Left lung (tissue), 4 donors: ENCODE measurements at regions not wholly inside any gene's neighbourhood (a gene's known extent, or its start where the extent isn't known, plus 50 kb on each side); places are given as distances from the start of the nearest gene placed in this dataset.

Experiments used
- ATAC-seq: fragments of 200-7000 bp; cut with Tn5 transposase; one replicate; pipeline ENCODE4 v1.9.1; 2020; ENCODE audit warnings: moderate library complexity
- DNase-seq, 4 donors: peaks; one replicate each; pipeline ENCODE4 v3.0.0-alpha.2; 2013 to 2020
- H3K27ac ChIP-seq, 2 donors: fragments of 200-600 bp; sonication (generic) in 1 of 2; one replicate each; pipeline versions ENCODE4 v1.5.0 to v1.8.0; 2020 to 2021
- H3K27me3 ChIP-seq, 2 donors: fragments of 200-600 bp; sonication (generic) in 1 of 2; one replicate each; pipeline versions ENCODE4 v1.5.0 to v1.8.0; 2020 to 2021
- H3K36me3 ChIP-seq, 2 donors: fragments of 200-600 bp; sonication (generic) in 1 of 2; one replicate each; pipeline versions ENCODE4 v1.5.0 to v1.8.0; 2020 to 2021
- H3K4me1 ChIP-seq, 2 donors: fragments of 200-600 bp; one replicate each; pipeline ENCODE4 v1.8.0; 2021
- H3K4me3 ChIP-seq, 2 donors: fragments of 200-600 bp; sonication (generic) in 1 of 2; one replicate each; pipeline versions ENCODE4 v1.5.0 to v1.8.0; 2020 to 2021; ENCODE audit warnings: mild to moderate bottlenecking in 1 of 2
- H3K9me3 ChIP-seq, 2 donors: fragments of 200-600 bp; sonication (generic) in 1 of 2; one replicate each; pipeline versions ENCODE4 v1.5.0 to v1.8.0; 2020 to 2021
- CTCF ChIP-seq, 2 donors: fragments of 200-600 bp; sonication (generic) in 1 of 2; IDR thresholded peaks; one replicate each; pipeline versions ENCODE4 v1.5.0 to v1.8.0; 2021; ENCODE audit warnings: antibody characterized with exemption in 2 of 2
- intact Hi-C, 2 donors: fragments of 100-400 bp; cut with DNase I; formaldehyde crosslinking; loops; one replicate each; pipeline versions ENCODE4 v1.11.2 to v1.14.2; 2022
- donor health status: DM: no; HTN: yes; CAD: no.
- donor health status: DM: no; HTN: no; CAD: no.

DNA sequence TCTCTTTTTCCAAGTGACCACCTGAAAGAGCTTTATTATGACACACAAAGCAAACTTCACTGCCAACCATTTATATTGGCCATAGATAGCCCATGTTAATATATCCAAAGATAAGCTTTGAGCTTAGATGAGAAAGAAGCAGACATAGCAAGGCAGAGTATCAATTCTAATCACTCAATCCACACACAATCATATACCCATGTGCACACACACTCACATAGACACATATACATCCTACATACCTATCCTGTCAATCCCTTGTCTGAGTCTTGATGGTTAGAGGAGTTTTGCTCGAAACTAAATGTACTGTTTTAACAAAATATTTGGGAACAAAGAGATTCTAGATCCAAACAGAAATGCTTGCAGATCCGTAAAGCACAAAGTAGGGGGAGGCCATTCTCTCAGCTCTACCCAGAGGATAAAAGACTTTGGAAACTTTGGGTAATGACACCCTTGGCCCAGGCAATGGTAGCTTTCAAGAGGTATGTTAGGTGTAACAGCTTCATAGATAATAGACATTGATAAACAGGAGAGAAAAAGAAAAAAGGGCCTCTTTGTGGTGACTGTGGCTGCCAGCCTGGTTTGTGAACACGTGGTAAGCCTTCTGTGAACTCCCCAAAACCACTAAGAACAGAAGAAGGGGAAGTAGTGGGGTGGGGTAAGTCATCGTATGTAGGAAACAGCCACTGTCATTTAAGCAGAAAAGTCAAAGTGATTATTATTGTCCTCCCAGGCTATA is 121.6 kb downstream of the TLR4 start:
- ATAC-seq: peak; percentile 76
- no peak for TF ChIP-seq CTCF (IDR thresholded peaks at IDR 0.05)
- Histone ChIP-seq H3K27ac (no peak overlapping the region), H3K4me3 (no peak overlapping the region), H3K4me1 (peaks cover 0 to 9% of the 10 kb centered on the region in 2 donors), H3K9me3 (no peaks in the 10 kb centered on the region), H3K36me3 (no peaks in the 10 kb centered on the region), H3K27me3 (no peaks in the 10 kb centered on the region)
- DNase-seq: peak in 2 of 4 donors; percentile 1 to 36
- intact Hi-C loops: no loop called here

GRCh38 chr9:117826837-117827236 is 122.6 kb downstream of the TLR4 start:
- H3K36me3 ChIP-seq: no peaks in the 10 kb centered on the region
- H3K9me3 ChIP-seq: no peaks in the 10 kb centered on the region
- no peak overlapping the region for H3K4me3 ChIP-seq
- no peak overlapping the region for H3K27ac ChIP-seq
- peaks cover 0 to 9% of the 10 kb centered on the region in 2 donors for H3K4me1 ChIP-seq
- no peaks in the 10 kb centered on the region for H3K27me3 ChIP-seq
- intact Hi-C loops: no loop called here
- TF ChIP-seq CTCF (IDR thresholded peaks at IDR 0.05): no peak
- ATAC-seq (peak; percentile 21), DNase-seq (no peak)

DNA sequence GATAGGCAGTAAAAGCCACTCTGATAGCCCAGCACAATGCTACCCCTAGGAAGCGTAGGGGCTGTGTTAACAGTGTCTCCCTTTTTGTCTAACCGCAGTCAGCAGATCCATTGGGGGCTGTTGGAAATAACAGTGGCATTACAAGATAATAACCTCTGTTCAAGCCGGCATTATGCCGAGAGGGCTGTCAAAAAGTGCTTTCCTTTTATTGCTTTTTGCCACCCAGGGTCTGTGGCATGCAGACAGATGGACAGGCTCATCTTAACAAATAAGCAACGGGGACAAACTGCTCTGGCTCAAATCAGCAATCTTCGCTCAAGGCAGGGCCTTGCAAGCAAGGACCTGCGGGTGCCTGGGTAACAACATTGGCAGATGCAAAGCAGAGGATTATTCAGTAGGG is 123.3 kb downstream of the TLR4 start:
- no peaks in the 10 kb centered on the region for H3K9me3 ChIP-seq
- peaks cover 0 to 9% of the 10 kb centered on the region in 2 donors for H3K4me1 ChIP-seq
- no peak overlapping the region for H3K4me3 ChIP-seq
- ATAC-seq (no peak), DNase-seq (no peak)
- H3K27me3 ChIP-seq: no peaks in the 10 kb centered on the region
- no peak for TF ChIP-seq CTCF (IDR thresholded peaks at IDR 0.05)
- intact Hi-C loops: no loop called here
- no peak overlapping the region for H3K27ac ChIP-seq
- no peaks in the 10 kb centered on the region for H3K36me3 ChIP-seq

GRCh38 chr9:117828466-117828865 is 124.3 kb downstream of the TLR4 start:
- Histone ChIP-seq H3K36me3 (no peaks in the 10 kb centered on the region), H3K4me1 (peaks cover 0 to 9% of the 10 kb centered on the region in 2 donors), H3K4me3 (no peak overlapping the region), H3K27ac (no peak overlapping the region), H3K27me3 (no peaks in the 10 kb centered on the region), H3K9me3 (no peaks in the 10 kb centered on the region)
- ATAC-seq: no peak
- DNase-seq: no peak
- intact Hi-C loops: no loop called here
- TF ChIP-seq CTCF (IDR thresholded peaks at IDR 0.05): no peak

- Histone ChIP-seq H3K4me3 (no peak overlapping the region), H3K27me3 (no peaks in the 10 kb centered on the region), H3K27ac (no peak overlapping the region), H3K4me1 (no peaks in the 10 kb centered on the region), H3K36me3 (no peaks in the 10 kb centered on the region), H3K9me3 (no peaks in the 10 kb centered on the region)
- ATAC-seq (no peak), DNase-seq (no peak)
- no peak for TF ChIP-seq CTCF (IDR thresholded peaks at IDR 0.05)
- intact Hi-C loops: no loop called here
Measured at GRCh38 chr9:117835798-117836197, 131.6 kb downstream of the TLR4 start.
